ENCODE measurements at regions not wholly inside any gene's neighbourhood (a gene's known extent, or its start where the extent isn't known, plus 50 kb on each side); places are given as distances from the start of the nearest gene placed in this dataset.

DNA sequence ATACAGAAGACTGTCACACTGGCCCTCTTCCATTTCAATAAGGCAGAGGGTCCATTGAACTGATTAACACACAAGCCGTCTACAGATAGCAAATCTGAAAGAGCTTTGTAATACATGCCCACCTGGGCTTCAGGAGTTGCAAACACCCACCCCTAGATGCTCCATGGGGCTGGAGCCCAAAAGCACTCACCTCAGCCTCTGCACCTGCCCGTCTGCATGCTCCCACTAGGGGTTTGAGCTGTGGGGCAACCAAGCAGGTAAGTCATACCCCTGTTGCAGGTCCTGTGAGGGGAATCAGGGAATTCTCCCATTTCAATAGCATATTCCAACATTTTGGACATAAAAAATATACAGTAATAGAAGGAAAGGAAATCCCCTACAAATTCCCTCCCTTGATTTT lies 243.0 kb upstream of the KCNIP4 start:
- Histone ChIP-seq H3K27me3 (ENCODE audit: control insufficient read depth in 1 of 2, insufficient read depth in 2 of 2, low read length in 2 of 2) (no peaks in the 10 kb centered on the region), H3K36me3 (ENCODE audit: insufficient read depth, low read length) (no peaks in the 10 kb centered on the region), H3K9me3 (ENCODE audit: control insufficient read depth in 1 of 2, insufficient read depth in 1 of 2, low read length in 2 of 2) (peaks cover 0 to 3% of the 10 kb centered on the region in 2 experiments), H3K4me3 (ENCODE audit: low read length) (no peak overlapping the region), H3K27ac (ENCODE audit: low read depth in 1 of 2, low read length in 2 of 2) (no peak overlapping the region), H3K4me1 (ENCODE audit: insufficient read depth, low read length) (no peaks in the 10 kb centered on the region)
- Mint-ChIP-seq H3K9me3 (peaks cover 5% of the 10 kb centered on the region), H3K4me1 (ENCODE audit: low read depth) (no peaks in the 10 kb centered on the region), H3K36me3 (ENCODE audit: low read depth) (no peaks in the 10 kb centered on the region), H3K27ac (no peak overlapping the region), H3K27me3 (no peaks in the 10 kb centered on the region), H3K4me3 (no peak overlapping the region)
- intact Hi-C loops (cut with DNase I, micrococcal nuclease): no loop called here
- CTCF ChIA-PET: no interaction called here
- POLR2A ChIA-PET: no interaction called here
- TF ChIP-seq, protein P1, sequence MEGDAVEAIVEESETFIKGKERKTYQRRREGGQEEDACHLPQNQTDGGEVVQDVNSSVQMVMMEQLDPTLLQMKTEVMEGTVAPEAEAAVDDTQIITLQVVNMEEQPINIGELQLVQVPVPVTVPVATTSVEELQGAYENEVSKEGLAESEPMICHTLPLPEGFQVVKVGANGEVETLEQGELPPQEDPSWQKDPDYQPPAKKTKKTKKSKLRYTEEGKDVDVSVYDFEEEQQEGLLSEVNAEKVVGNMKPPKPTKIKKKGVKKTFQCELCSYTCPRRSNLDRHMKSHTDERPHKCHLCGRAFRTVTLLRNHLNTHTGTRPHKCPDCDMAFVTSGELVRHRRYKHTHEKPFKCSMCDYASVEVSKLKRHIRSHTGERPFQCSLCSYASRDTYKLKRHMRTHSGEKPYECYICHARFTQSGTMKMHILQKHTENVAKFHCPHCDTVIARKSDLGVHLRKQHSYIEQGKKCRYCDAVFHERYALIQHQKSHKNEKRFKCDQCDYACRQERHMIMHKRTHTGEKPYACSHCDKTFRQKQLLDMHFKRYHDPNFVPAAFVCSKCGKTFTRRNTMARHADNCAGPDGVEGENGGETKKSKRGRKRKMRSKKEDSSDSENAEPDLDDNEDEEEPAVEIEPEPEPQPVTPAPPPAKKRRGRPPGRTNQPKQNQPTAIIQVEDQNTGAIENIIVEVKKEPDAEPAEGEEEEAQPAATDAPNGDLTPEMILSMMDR (IDR thresholded peaks at IDR 0.05): no peak
- DNase-seq (no peak), ATAC-seq (ENCODE audit: poor library complexity) (no peak)

DNA sequence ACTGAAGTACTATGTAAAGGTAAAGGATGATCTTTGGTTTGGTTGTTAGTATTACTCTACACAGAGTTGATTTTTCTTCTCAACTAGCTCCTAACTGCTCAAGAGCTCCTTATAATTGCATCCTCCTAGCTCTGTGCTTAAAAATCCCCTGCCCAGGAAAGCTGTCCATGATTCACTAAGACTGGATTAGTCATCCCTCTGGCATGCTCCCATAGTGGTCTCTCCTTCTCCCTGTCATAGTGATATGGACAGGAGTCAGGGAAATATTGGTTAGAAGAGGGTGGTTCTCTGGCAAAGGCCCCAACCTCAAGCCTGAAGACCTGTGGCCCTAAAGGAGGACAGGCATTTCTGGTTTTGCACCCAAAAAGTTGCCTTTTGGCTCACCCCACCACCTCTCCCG lies 242.3 kb upstream of the KCNIP4 start:
- H3K27ac ChIP-seq (ENCODE audit: low read depth in 1 of 2, low read length in 2 of 2): no peak overlapping the region
- Mint-ChIP-seq H3K27me3 (no peaks in the 10 kb centered on the region), H3K9me3 (peaks cover 5% of the 10 kb centered on the region), H3K27ac (no peak overlapping the region), H3K4me1 (ENCODE audit: low read depth) (no peaks in the 10 kb centered on the region), H3K36me3 (ENCODE audit: low read depth) (no peaks in the 10 kb centered on the region), H3K4me3 (no peak overlapping the region)
- H3K4me3 ChIP-seq (ENCODE audit: low read length): no peak overlapping the region
- ChIA-PET CTCF (no interaction called here), POLR2A (no interaction called here)
- intact Hi-C loops (cut with DNase I, micrococcal nuclease): no loop called here
- ATAC-seq (ENCODE audit: poor library complexity): no peak
- H3K4me1 ChIP-seq (ENCODE audit: insufficient read depth, low read length): no peaks in the 10 kb centered on the region
- TF ChIP-seq, protein P1 (IDR thresholded peaks at IDR 0.05): no peak
- H3K36me3 ChIP-seq (ENCODE audit: insufficient read depth, low read length): no peaks in the 10 kb centered on the region
- peaks cover 0 to 3% of the 10 kb centered on the region in 2 experiments for H3K9me3 ChIP-seq (ENCODE audit: control insufficient read depth in 1 of 2, insufficient read depth in 1 of 2, low read length in 2 of 2)
- DNase-seq: no peak
- no peaks in the 10 kb centered on the region for H3K27me3 ChIP-seq (ENCODE audit: control insufficient read depth in 1 of 2, insufficient read depth in 2 of 2, low read length in 2 of 2)

DNA sequence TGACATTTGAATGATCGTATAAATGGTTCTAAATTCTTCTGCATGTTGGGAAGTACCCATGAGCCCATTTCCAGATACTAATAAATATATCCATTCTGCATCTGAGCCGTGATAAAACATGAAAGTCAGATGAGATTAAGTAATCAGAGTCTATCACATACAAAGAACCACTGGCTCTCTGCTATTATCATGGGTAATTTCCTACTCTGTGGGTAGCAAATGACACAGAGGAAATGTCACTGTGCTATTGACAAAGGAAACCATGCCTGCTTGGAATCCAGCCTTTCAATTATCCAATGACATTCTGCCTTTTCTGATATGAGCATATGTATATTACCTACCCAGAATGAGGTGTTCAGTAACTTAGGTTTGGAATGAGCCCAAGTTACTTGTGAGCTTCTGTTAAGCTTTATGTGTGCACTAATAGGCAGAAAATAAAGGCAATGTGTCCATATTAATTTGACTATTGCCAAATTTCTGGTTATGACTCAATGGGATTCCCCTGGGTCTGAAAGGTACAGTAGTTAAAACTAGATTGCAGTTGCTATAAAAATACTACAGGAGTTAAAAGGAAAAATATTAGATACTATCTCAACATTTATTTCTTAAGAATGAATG lies 238.7 kb upstream of the KCNIP4 start:
- DNase-seq (no peak), ATAC-seq (ENCODE audit: poor library complexity) (no peak)
- no peak overlapping the region for H3K27ac Mint-ChIP-seq
- H3K4me3 ChIP-seq (ENCODE audit: low read length): no peak overlapping the region
- intact Hi-C loops (cut with DNase I, micrococcal nuclease): no loop called here
- H3K9me3 ChIP-seq (ENCODE audit: control insufficient read depth in 1 of 2, insufficient read depth in 1 of 2, low read length in 2 of 2): peaks cover 0 to 7% of the 10 kb centered on the region in 2 experiments
- CTCF ChIA-PET: no interaction called here
- no peaks in the 10 kb centered on the region for H3K36me3 ChIP-seq (ENCODE audit: insufficient read depth, low read length)
- H3K36me3 Mint-ChIP-seq (ENCODE audit: low read depth): no peaks in the 10 kb centered on the region
- no peaks in the 10 kb centered on the region for H3K4me1 ChIP-seq (ENCODE audit: insufficient read depth, low read length)
- no peaks in the 10 kb centered on the region for H3K9me3 Mint-ChIP-seq
- H3K4me1 Mint-ChIP-seq (ENCODE audit: low read depth): no peaks in the 10 kb centered on the region
- H3K4me3 Mint-ChIP-seq: no peak overlapping the region
- H3K27me3 ChIP-seq (ENCODE audit: control insufficient read depth in 1 of 2, insufficient read depth in 2 of 2, low read length in 2 of 2): no peaks in the 10 kb centered on the region
- TF ChIP-seq, protein P1 (IDR thresholded peaks at IDR 0.05): no peak
- H3K27ac ChIP-seq (ENCODE audit: low read depth in 1 of 2, low read length in 2 of 2): no peak overlapping the region
- no peaks in the 10 kb centered on the region for H3K27me3 Mint-ChIP-seq
- POLR2A ChIA-PET: no interaction called here

Measured in CD4-positive, alpha-beta T cell (primary cell).